Ovary (tissue), 7 donors: ENCODE measurements at regions not wholly inside any gene's neighbourhood (a gene's known extent, or its start where the extent isn't known, plus 50 kb on each side); places are given as distances from the start of the nearest gene placed in this dataset.

ENCODE experiments used
- DNase-seq, 5 donors: peaks; one replicate each; pipeline ENCODE4 v3.0.0-alpha.2; 2019 to 2020
- H3K27ac ChIP-seq, 2 donors: fragments of 200-600 bp; one replicate each; pipeline versions ENCODE4 v1.5.1 to v1.8.0; 2019 to 2022
- H3K27me3 ChIP-seq: fragments of 200-600 bp; one replicate; pipeline ENCODE4 v1.8.0; 2022
- H3K36me3 ChIP-seq: fragments of 200-600 bp; sonication (generic); one replicate; pipeline ENCODE4 v1.5.1; 2019
- H3K4me1 ChIP-seq: one replicate; pipeline ENCODE4 v1.8.1; 2013; ENCODE audit warnings: mild to moderate bottlenecking, moderate library complexity; ENCODE audit not compliant: insufficient read depth
- H3K4me3 ChIP-seq: fragments of 200-600 bp; sonication (generic); one replicate; pipeline ENCODE4 v1.5.1; 2017
- H3K9me3 ChIP-seq, 2 donors: fragments of 200-600 bp in 1 of 2; sonication (generic) in 1 of 2; one replicate each; pipeline versions ENCODE4 v1.5.1 to v1.8.1; 2013 to 2019; ENCODE audit warnings: mild to moderate bottlenecking in 1 of 2, moderate library complexity in 1 of 2
- CTCF ChIP-seq, 3 donors: fragments of 450-650 bp in 2 of 3; fragments of 200-600 bp in 1 of 3; IDR thresholded peaks; one replicate each; pipeline versions ENCODE4 v1.5.1 to v1.8.0; 2016 to 2022; ENCODE audit warnings: antibody characterized with exemption in 3 of 3, mild to moderate bottlenecking in 1 of 3
- EP300 ChIP-seq: sonication (generic); formaldehyde crosslinking; IDR thresholded peaks from one replicate; pipeline ENCODE4 v1.6.1; 2017; ENCODE audit warnings: antibody characterized with exemption
- POLR2A ChIP-seq: fragments of 450-650 bp; IDR thresholded peaks from one replicate; pipeline ENCODE4 v1.6.1; 2017; ENCODE audit warnings: antibody characterized with exemption, mild to moderate bottlenecking, moderate library complexity
- WGBS, 3 donors: extraction: QIAGEN DNeasy Blood & Tissue Kit in 1 of 3; methylation state at CpG; one replicate each; pipeline versions ENCODE4 v1.1.5 to v1.1.7; 2013 to 2017; 5-methylcytosine and 5-hydroxymethylcytosine counted together
- intact Hi-C, 4 donors: fragments of 100-400 bp; cut with DNase I; formaldehyde crosslinking; loops; one replicate each; pipeline versions ENCODE4 v1.11.0 to v1.15.1; 2022 to 2023
- donor health status: DM: no; HTN: no; CAD: no; lungs with moderate emphysema.
- donor health status: DM: no; HTN: no; CAD: no.
- donor health status: Bipolar disorder and iron deficiency.
- donor health status: DM: no; HTN: no; CAD: no.
- donor health status: DM: yes; HTN: yes; CAD: no.

- intact Hi-C loops, result no loop called here
- 0 to 1% (median 1%) methylated on average over 34 of the region's 34 CpGs for WGBS, 3 donors
- TF ChIP-seq EP300, result no peak
- TF ChIP-seq POLR2A, result no peak
- TF ChIP-seq CTCF (IDR thresholded peaks at IDR 0.05), result no peak
- peak; percentile 21 to 48 (median 28) for DNase-seq
- H3K9me3 ChIP-seq, result no peaks in the 10 kb centered on the region
- no peaks in the 10 kb centered on the region for H3K27me3 ChIP-seq
- peak overlapping the region; percentile 21 to 44 for H3K27ac ChIP-seq
- peak overlapping the region; percentile 41 for H3K4me3 ChIP-seq
- no peaks in the 10 kb centered on the region for H3K36me3 ChIP-seq
- peaks cover 6% of the 10 kb centered on the region for H3K4me1 ChIP-seq
Observed at GRCh38 chr11:116193321-116194131, 579.3 kb downstream of the BUD13 start.

DNA sequence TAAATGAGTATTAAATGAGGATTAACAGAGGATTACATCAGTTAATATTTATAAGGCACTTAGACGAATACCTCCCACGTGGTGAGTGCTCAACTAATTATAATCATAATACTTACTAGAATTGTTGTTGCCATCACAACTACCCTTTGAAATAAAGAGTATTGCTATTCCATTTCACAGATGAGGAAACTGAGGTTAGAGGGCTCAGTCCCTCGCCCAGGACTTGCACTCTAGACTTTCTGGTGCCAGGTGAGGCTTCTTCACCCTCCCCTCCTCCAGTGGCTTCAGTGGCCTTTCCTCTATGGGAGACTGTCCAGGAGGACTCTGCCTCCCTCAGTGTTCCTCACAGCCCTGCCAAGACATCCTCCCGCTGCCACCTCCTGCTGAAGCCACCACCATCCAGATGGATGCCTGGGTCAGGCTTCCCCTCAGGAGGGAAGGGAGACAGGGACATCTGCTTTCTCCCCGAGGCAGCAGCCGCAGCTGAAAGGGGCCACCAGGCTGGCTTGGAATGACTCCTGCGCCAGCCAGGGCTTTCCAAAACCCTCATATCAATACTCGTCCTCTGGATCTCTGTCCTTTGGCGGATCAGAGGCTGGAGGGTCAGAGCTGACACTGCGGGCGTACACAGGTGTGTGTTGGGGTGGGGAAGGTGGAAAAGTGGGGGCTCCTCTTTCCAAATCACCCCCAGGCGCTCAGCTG, 580.1 kb downstream of the BUD13 start:
- no peak overlapping the region for H3K27ac ChIP-seq
- no peak for TF ChIP-seq EP300
- TF ChIP-seq CTCF (IDR thresholded peaks at IDR 0.05), result no peak
- no peak for TF ChIP-seq POLR2A
- intact Hi-C loops, result no loop called here
- peaks cover 6% of the 10 kb centered on the region for H3K4me1 ChIP-seq
- peak overlapping the region; percentile 41 for H3K4me3 ChIP-seq
- no peaks in the 10 kb centered on the region for H3K27me3 ChIP-seq
- H3K9me3 ChIP-seq, result no peaks in the 10 kb centered on the region
- peak in 1 of 5 donors; percentile 19 for DNase-seq
- H3K36me3 ChIP-seq, result no peaks in the 10 kb centered on the region
- WGBS, 3 donors, result 20 to 27% (median 24%) methylated on average over 11 to 12 of the region's 12 CpGs

DNA sequence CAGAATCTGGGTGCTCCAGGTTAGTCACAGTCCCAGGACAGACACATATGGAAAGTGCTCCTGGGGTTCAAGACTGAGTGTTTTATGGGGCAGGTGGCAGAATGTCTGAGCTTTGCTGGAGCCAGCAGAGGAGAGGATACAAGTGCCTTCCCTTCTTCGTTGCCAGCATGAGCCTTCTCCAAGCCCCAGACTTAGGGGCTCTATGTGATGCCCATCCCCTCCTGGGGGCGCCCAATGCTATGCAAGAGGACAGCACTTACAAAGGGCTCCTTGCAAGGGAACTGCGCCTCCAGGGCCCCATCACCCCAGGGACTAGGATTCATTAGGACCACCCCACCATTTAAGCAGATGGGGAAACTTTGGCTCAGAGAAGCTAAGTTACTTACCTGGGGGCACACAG, 581.9 kb downstream of the BUD13 start:
- no peaks in the 10 kb centered on the region for H3K9me3 ChIP-seq
- WGBS, 3 donors, result 95 to 100% (median 98%) methylated on average over 3 of the region's 3 CpGs
- no peak overlapping the region for H3K27ac ChIP-seq
- peaks cover 6% of the 10 kb centered on the region for H3K4me1 ChIP-seq
- TF ChIP-seq POLR2A (no peak), EP300 (no peak), CTCF (IDR thresholded peaks at IDR 0.05) (no peak)
- no peak for DNase-seq
- intact Hi-C loops, result no loop called here
- H3K27me3 ChIP-seq, result no peaks in the 10 kb centered on the region
- H3K36me3 ChIP-seq, result no peaks in the 10 kb centered on the region
- H3K4me3 ChIP-seq, result no peak overlapping the region

GRCh38 chr11:116189408-116190170, 583.2 kb downstream of the BUD13 start:
- Histone ChIP-seq H3K27ac (no peak overlapping the region), H3K36me3 (no peaks in the 10 kb centered on the region), H3K4me3 (no peak overlapping the region), H3K4me1 (peaks cover 6% of the 10 kb centered on the region), H3K27me3 (no peaks in the 10 kb centered on the region), H3K9me3 (no peaks in the 10 kb centered on the region)
- TF ChIP-seq CTCF (IDR thresholded peaks at IDR 0.05), result no peak
- no peak for TF ChIP-seq POLR2A
- WGBS, 3 donors, result 63 to 68% (median 65%) methylated on average over 10 of the region's 10 CpGs
- intact Hi-C loops, result no loop called here
- no peak for DNase-seq
